ENCODE measurements at regions not wholly inside any gene's neighbourhood (a gene's known extent, or its start where the extent isn't known, plus 50 kb on each side); places are given as distances from the start of the nearest gene placed in this dataset.
"Not testable (repeated sequence)": the region's sequence is repeated elsewhere in the genome, so short reads cannot be mapped to it uniquely, and the experiment has no call there.

DNA sequence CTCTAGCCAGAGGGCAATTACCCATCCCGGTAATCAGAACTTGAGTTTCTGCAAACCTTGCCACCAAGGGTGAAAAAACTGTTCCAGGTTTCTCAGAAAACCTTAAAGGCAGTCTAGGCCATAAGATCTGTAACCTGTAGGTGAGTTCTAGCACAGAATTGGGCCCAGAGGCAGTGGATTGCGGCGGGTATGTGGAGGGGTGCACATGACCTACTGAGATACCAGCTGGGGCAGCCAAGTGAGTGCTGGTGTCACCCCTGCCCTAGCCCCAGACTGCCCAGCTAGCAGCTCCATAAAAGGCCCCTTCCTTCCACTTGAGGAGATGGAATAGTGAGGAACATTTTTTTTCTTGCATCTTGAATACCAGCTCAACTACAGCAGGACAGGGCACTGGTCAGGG is 176.7 kb downstream of the SMARCA1 start:
- no peak overlapping the region for H3K27ac Mint-ChIP-seq
- Histone ChIP-seq H3K79me1 (ENCODE audit: insufficient read depth, low read depth, low read length, poor library complexity, severe bottlenecking) (no peaks in the 10 kb centered on the region), H3K79me2 (ENCODE audit: insufficient read depth, low read length) (no peaks in the 10 kb centered on the region), H2BK120ac (ENCODE audit: low read depth, low read length, poor library complexity, severe bottlenecking) (no peak overlapping the region), H3K9ac (ENCODE audit: extremely low read depth, insufficient read length, low read length) (no peak overlapping the region), H2AFZ (ENCODE audit: low read length) (no peak overlapping the region), H2BK15ac (ENCODE audit: low read depth, low read length) (no peak overlapping the region), H2BK5ac (ENCODE audit: insufficient read length, low read length) (no peak overlapping the region), H2BK12ac (ENCODE audit: insufficient read length, low read depth, low read length) (no peak overlapping the region), H4K5ac (ENCODE audit: insufficient read length, low read depth, low read length) (no peak overlapping the region), H4K20me1 (ENCODE audit: control insufficient read depth, insufficient read depth, insufficient read length) (no peaks in the 10 kb centered on the region), H3K4ac (ENCODE audit: low read depth, low read length) (no peak overlapping the region), H3K27ac (ENCODE audit: insufficient read length, low read depth, low read length) (no peak overlapping the region), H3K56ac (ENCODE audit: insufficient read length, low read depth, low read length) (no peak overlapping the region), H4K91ac (ENCODE audit: insufficient read length, low read depth, low read length) (no peak overlapping the region), H3K23ac (ENCODE audit: insufficient read length, low read depth, low read length) (no peak overlapping the region), H2BK20ac (ENCODE audit: low read depth, low read length, poor library complexity, severe bottlenecking) (no peak overlapping the region), H2AK5ac (ENCODE audit: insufficient read length, low read length) (no peak overlapping the region), H3K4me2 (ENCODE audit: insufficient read depth, insufficient read length, low read length) (no peak overlapping the region), H3K4me1 (ENCODE audit: insufficient read depth, low read length) (no peaks in the 10 kb centered on the region), H3T11ph (ENCODE audit: low read length) (no peak overlapping the region), H3K14ac (ENCODE audit: insufficient read depth, low read length) (no peak overlapping the region), H3K27me3 (ENCODE audit: insufficient read depth, low read length) (peaks cover 17% of the 10 kb centered on the region), H3K9me3 (ENCODE audit: control insufficient read depth, low read depth, low read length) (no peaks in the 10 kb centered on the region), H4K8ac (replicated peaks; ENCODE audit: insufficient read length, low read depth, low read length) (no peak overlapping the region), H3K23me2 (ENCODE audit: insufficient read length, low read depth, low read length, poor library complexity, severe bottlenecking) (no peaks in the 10 kb centered on the region), H3K18ac (ENCODE audit: insufficient read length, low read depth, low read length) (no peak overlapping the region)
- peaks cover 24 to 29% of the 10 kb centered on the region in 2 experiments for H3K9me3 Mint-ChIP-seq
- H3K27me3 Mint-ChIP-seq (ENCODE audit: low read depth) = peaks cover 95% of the 10 kb centered on the region
- TF ChIP-seq, protein P1, sequence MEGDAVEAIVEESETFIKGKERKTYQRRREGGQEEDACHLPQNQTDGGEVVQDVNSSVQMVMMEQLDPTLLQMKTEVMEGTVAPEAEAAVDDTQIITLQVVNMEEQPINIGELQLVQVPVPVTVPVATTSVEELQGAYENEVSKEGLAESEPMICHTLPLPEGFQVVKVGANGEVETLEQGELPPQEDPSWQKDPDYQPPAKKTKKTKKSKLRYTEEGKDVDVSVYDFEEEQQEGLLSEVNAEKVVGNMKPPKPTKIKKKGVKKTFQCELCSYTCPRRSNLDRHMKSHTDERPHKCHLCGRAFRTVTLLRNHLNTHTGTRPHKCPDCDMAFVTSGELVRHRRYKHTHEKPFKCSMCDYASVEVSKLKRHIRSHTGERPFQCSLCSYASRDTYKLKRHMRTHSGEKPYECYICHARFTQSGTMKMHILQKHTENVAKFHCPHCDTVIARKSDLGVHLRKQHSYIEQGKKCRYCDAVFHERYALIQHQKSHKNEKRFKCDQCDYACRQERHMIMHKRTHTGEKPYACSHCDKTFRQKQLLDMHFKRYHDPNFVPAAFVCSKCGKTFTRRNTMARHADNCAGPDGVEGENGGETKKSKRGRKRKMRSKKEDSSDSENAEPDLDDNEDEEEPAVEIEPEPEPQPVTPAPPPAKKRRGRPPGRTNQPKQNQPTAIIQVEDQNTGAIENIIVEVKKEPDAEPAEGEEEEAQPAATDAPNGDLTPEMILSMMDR (conservative IDR thresholded peaks at IDR 0.05) = no peak
- H3K36me3 Mint-ChIP-seq (ENCODE audit: insufficient read depth in 1 of 3, low read depth in 3 of 3) = no peaks in the 10 kb centered on the region; a peak in 4 of 7 replicates
- WGBS (ENCODE audit: extremely low coverage, insufficient read length, low lambda C conversion rate) = no CpG with 5 or more reads among the region's 3 CpGs
- DNase-seq = no peak
- H3K4me3 Mint-ChIP-seq = no peak overlapping the region
- H3K4me1 Mint-ChIP-seq = peaks cover 0 to 5% of the 10 kb centered on the region in 2 experiments; a peak in 2 of 4 replicates

DNA sequence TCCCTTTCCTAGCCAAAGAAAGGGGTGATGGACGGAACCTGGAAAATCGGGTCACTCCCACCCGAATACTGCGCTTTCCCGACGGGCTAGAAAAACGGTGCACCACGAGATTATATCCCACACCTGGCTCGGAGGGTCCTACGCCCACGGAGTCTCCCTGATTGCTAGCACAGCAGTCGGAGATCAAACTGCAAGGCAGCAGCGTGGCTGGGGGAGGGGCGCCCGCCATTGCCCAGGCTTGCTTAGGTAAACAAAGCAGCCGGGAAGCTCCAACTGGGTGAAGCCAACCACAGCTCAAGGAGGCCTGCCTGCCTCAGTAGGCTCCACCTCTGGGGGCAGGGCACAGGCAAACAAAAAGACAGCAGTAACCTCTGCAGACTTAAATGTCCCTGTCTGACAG is 186.0 kb downstream of the SMARCA1 start:
- H4K8ac ChIP-seq (replicated peaks; ENCODE audit: insufficient read length, low read depth, low read length); H2AFZ ChIP-seq (ENCODE audit: low read length); H2BK5ac ChIP-seq (ENCODE audit: insufficient read length, low read length); H3K56ac ChIP-seq (ENCODE audit: insufficient read length, low read depth, low read length); H3K4ac ChIP-seq (ENCODE audit: low read depth, low read length); H4K20me1 ChIP-seq (ENCODE audit: control insufficient read depth, insufficient read depth, insufficient read length); H2BK120ac ChIP-seq (ENCODE audit: low read depth, low read length, poor library complexity, severe bottlenecking); H3K9me3 ChIP-seq (ENCODE audit: control insufficient read depth, low read depth, low read length); H2AK5ac ChIP-seq (ENCODE audit: insufficient read length, low read length); H3K23me2 ChIP-seq (ENCODE audit: insufficient read length, low read depth, low read length, poor library complexity, severe bottlenecking); H3T11ph ChIP-seq (ENCODE audit: low read length); H3K27me3 ChIP-seq (ENCODE audit: insufficient read depth, low read length); H2BK12ac ChIP-seq (ENCODE audit: insufficient read length, low read depth, low read length); H3K27ac ChIP-seq (ENCODE audit: insufficient read length, low read depth, low read length); H4K91ac ChIP-seq (ENCODE audit: insufficient read length, low read depth, low read length); H3K79me2 ChIP-seq (ENCODE audit: insufficient read depth, low read length); H4K5ac ChIP-seq (ENCODE audit: insufficient read length, low read depth, low read length); H3K79me1 ChIP-seq (ENCODE audit: insufficient read depth, low read depth, low read length, poor library complexity, severe bottlenecking); H3K4me1 ChIP-seq (ENCODE audit: insufficient read depth, low read length); H3K4me1 Mint-ChIP-seq; H3K23ac ChIP-seq (ENCODE audit: insufficient read length, low read depth, low read length); H3K18ac ChIP-seq (ENCODE audit: insufficient read length, low read depth, low read length); H2BK15ac ChIP-seq (ENCODE audit: low read depth, low read length); H2BK20ac ChIP-seq (ENCODE audit: low read depth, low read length, poor library complexity, severe bottlenecking): not testable (repeated sequence)
- Mint-ChIP-seq H3K9me3 (peaks cover 41 to 45% of the 10 kb centered on the region in 2 experiments), H3K36me3 (ENCODE audit: insufficient read depth in 1 of 3, low read depth in 3 of 3) (peaks cover 6 to 30% (median 26%) of the 10 kb centered on the region in 3 experiments; a peak in 6 of 7 replicates), H3K27me3 (ENCODE audit: low read depth) (peaks cover 78% of the 10 kb centered on the region), H3K4me3 (peak overlapping the region; percentile 88 to 89), H3K27ac (peak overlapping the region in 2 of 3 experiments; percentile 88 to 97; a peak in 3 of 7 replicates)
- WGBS (ENCODE audit: extremely low coverage, insufficient read length, low lambda C conversion rate) = no CpG with 5 or more reads among the region's 16 CpGs
- Histone ChIP-seq H3K4me2 (ENCODE audit: insufficient read depth, insufficient read length, low read length) (peak overlapping the region; percentile 46), H3K9ac (ENCODE audit: extremely low read depth, insufficient read length, low read length) (peak overlapping the region; percentile 68), H3K14ac (ENCODE audit: insufficient read depth, low read length) (peak overlapping the region; percentile 79; the same call in 1 of the 2 replicates)
- DNase-seq = peak; percentile 52

Data from H9 (cell line).